Stimulated activated CD8-positive, alpha-beta memory T cell treated with anti-CD3 and anti-CD28 coated beads, Interleukin-15, amount 100 ng/mL, for 4 hours (primary cell): ENCODE measurements at regions not wholly inside any gene's neighbourhood (a gene's known extent, or its start where the extent isn't known, plus 50 kb on each side); places are given as distances from the start of the nearest gene placed in this dataset.

Source experiments
- DNase-seq, 2 donors: peaks; one replicate each; pipeline ENCODE4 v3.0.0-alpha.2; 2020; ENCODE audit warnings: low read depth in 2 of 2

DNA sequence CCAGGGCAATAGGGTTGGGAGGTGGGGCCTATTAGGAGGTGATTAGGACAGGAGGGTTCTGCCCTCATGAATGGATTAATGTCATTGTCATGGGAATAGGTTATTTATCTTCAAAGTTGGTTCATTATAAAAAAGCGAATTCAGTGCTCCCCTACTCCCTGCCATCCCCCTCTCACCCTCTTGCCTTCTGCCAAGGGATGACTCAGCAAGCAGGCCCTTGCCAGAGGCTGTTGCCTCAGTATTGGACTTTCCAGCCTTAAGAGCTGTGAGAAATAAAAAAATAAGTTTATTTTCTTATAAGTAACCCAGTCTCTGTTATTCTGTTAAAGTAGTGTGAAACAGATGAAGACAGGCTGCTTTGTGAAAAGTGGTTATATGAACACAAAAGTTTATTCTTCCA lies 381.1 kb upstream of the ZFP64 start:
- no peak for DNase-seq

DNA sequence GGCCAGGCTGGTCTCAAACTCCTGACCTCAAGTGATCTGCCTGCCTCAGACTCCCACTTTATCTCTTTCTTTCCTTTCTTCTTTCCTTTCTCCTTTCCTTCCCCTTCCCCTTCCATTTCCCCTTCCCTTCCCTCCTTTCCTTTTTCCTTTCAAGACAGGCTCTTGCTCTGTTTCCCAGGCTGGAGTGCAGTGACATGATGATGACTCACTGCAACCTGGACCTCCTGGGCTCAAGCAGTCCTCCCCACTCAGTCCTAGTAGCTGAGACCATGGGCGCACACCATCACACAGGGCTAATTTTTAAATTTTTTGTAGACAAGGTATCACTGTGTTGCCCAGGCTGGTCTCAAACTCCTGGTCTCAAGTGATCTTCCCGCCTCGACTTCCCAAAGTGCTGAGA lies 377.6 kb upstream of the ZFP64 start:
- DNase-seq: no peak

DNA sequence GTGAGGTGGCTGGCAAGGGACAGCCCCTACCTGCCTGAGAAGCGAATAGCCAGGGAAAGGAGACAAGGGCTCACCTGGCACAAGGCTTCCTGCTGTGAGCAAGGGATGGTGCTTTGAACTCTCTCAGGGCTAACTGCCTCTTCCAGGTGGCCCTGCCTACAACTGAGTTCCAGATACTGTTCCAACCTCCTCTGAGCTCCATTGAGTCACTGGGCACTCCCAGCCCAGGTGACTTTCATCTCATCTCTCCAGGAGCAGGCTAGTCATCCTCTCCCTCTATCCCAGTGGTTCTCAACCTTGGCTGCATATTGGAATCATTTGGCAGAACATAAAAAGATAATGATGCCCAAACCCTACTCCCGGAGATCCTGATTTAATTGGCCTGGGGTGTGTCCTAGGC lies 374.0 kb upstream of the ZFP64 start:
- no peak for DNase-seq

DNA sequence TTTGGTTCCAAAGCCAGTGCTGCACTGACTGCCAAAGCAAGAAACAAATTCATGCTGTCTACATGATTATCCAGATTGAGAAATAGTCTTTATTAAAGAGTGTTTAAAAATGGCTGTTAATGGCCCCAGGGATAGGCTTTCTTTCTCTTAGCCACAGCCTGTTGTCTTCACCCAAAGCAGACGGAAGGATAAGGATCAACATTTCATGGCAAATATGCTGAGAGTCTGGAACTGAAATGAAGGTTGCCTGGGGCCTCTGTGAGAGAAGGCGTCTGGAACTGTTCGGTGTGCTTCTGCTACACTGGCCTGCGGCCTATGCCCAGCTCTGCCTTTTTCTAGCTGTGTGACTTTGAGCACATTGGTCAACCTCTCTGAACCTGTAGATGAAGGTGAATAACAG lies 373.0 kb upstream of the ZFP64 start:
- no peak for DNase-seq

DNA sequence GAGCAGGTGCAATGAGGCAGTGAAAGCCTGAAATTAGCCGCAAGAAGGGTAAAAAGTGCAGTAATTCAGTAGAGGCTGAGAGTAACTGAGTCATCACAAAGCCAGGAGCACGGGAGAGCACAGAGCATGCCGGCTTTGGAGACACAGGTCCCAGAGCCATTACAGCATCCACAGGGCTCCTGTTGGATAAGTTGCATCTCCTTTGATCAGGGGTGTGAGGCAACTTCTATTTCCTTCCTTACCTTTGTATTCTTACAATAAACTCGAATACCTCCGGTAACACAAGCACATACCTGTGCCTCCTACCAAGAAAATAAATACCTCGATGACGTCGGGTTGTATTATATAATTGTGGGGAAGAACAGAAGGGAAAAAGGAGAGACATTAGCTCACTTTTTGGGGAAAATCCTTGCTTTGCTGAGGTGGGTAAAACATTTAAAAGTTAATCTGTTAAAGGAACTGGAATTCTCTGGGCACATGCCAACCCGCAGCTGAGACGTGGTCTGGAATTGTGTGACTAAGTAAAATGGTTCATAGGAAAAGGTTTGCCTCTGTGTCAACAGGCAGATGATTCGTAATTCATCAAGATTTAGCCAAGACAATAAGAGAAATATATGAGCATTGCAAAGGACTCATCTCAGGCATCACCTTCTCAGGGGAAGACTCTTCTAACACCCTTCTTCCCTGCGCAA lies 360.7 kb upstream of the ZFP64 start:
- DNase-seq: no peak

DNA sequence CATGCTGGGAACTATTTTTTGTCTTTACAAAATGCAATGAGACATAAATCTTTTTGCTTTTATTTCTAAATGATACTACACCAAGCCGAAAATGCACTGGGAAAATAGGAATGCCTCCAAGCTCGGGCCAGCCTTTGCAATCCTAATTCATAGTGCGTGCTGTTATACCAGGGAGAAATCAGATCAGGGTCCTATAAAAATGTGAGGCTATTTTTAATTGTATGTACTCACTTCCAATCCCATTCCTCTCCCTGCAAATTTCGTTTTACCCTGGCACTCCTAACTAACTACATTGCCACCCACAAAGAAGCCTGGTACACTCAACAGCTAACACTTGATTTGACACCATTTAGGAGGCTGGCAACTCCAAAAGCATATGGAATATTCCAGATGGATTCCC lies 350.6 kb upstream of the ZFP64 start:
- no peak for DNase-seq

DNA sequence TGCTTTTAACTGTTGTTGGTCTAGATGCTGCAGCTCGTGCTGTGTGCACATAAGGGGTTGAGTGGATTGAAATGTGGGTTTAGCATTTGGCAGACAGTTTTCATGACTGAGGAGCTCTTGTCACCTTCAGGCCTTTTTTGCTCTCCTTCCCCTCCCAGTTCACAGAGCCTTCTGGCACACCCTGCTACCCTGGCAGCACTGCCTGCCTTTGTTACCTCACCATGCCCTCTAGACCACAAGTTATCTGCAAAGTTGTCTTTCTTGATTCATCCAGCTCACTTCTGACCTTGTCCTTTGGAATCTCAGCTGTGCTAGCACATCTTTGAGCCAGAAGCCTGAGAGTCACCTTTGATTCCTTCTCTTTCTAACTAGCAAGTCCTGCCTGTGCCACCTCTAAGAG lies 348.9 kb upstream of the ZFP64 start:
- DNase-seq: no peak

DNA sequence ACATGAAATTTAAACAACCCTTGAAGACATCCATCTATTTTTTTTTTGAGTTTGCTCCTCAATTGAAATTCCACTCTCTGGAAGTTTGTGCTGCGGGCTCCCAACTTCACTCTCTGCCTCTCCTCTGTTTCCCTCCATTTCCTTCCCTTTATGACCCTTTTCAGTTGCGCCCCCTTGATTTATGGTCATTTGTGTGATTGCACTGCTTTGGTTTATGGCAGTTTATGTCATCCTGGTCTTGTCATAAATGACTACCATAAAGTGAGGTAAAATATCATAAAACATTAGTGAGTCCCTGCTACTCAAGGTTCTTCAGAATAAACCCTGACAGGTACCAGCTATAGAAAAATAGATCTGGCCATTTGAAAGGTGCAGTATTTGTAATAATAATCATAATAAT lies 348.3 kb upstream of the ZFP64 start:
- no peak for DNase-seq

DNA sequence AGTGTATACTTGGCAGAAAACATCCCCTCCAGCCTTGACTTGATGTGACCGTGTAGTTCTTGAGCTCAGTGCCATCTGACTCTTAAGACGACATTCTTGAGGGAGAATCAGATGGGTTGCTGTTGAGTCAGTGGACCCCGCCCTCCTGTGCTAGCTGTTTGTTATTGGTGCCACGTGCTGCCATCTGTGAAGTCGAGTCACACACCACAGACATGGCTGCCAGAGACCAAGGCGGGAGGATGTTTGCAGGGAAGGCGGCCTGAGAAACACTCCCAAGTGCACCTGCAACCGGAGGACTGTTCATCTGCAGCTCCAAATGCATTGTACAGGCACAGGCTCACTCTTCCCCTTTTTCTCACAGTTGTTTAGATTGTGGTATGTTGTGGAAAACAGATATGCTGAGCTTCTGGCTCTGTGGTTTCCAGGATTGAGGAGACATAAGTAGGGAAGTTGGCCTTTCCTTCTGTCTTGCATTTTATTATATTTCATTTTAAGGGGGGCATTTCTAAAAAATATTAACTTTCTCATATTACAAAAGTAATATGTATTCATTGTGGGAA lies 345.3 kb upstream of the ZFP64 start:
- no peak for DNase-seq

DNA sequence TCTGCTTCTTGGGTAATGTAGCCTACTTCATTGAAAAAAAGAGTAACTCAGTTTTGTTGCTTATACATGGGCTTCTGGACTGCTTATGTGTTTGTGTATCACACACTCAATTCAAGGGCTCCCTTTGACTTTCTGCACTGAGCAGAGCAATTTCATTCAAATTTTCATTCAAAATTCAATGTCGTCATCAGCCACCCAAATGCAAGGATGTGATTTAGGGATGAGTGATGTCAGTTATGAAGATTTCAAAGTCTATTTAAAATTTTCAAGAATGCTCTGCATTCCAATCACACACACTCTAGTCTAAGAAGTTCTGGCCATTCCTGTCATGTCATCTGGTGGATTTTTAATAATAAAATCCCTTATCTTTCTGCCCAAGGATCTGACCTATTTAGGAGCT lies 344.5 kb upstream of the ZFP64 start:
- DNase-seq: no peak

DNA sequence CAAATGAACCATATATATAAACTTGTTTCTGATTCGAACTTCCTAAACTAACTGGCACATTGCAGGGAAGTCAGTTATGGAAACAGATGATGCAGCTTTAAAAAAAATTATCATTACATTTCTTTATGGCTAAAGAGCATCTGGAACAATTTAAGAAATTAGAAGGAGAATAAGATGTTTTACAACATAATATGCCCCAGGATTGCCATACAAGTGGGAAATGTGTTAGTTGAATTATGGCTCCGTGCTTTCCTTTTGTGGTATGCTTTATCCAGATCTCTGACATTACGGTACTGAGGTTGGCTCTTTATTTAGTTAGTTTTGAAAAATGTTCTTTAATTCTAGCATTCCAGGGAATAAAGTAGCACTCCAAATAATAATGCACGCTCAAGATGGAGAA lies 343.0 kb upstream of the ZFP64 start:
- DNase-seq: no peak

DNA sequence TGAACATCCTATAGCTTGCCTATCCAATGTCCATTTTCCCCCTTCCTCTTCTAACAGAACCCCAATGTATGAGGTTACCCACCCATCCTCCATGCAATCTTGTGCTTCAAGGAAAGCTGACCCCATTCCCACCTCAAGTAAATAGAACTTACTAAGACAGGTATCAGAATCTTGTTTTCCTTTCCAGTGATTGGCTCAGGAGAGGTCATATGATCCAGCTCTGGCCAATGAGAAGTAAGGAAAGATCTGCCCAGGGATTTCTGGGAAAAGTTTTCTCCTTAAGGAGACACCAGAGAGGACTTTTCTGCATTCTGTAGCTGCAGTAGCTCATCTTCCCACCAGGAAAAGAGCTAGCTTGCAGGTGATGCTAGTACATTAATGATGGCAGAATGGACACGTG lies 341.8 kb upstream of the ZFP64 start:
- DNase-seq: no peak

DNA sequence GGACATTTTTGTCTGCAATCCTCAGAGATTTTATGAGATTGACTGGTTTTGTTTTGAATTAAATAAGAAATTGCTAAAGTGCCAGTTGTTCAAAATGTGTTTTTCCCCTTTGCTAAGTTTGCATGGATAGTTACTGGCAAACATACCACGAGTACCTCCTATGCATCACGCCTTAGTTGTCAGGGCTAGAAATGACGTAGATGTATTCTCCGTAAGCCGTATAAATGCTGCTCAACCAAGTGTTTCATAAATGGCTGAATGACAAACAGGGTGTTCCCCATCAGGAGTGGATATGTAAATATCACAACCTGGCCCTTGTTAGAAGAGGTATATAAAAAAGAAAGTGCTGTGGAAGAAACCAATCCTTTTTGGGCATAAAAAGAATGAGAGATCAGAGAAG lies 341.1 kb upstream of the ZFP64 start:
- DNase-seq: no peak

DNA sequence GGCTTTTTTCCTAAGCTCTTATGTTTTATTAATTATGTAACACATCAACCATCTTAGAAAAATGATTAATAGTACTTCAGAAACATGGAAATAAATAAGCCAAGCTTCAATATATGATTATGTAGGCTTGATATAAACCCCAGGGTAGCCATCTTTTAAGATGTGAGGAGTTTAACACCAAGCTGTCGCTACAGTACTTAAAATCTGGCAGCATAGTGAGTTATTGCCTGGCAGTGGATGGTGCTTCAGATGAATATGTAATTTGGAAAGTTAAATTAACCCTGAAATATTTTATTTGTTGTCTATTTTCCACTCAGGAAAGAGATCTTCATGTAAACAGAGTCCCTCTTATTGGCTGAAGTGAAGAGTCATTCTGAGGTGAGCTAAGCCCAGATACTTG lies 339.0 kb upstream of the ZFP64 start:
- DNase-seq: no peak

DNA sequence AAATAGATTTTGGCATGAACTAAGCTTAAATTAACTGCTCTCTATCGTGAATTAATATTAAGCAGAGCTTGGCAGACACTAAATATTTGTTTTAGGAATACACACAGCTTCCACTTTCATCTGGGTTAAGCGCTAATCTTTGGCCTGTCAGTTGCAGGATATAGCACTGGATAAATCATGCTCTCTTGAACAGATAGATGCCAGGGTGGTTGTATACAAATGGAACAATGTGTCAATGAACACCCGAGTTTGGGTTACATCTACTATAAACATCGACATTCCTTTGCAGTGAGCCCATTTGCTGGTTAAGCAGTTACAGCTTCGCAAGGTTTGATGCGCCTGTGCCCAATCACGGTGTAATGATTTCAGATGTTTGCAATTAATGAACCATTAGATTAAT lies 338.2 kb upstream of the ZFP64 start:
- DNase-seq: no peak

DNA sequence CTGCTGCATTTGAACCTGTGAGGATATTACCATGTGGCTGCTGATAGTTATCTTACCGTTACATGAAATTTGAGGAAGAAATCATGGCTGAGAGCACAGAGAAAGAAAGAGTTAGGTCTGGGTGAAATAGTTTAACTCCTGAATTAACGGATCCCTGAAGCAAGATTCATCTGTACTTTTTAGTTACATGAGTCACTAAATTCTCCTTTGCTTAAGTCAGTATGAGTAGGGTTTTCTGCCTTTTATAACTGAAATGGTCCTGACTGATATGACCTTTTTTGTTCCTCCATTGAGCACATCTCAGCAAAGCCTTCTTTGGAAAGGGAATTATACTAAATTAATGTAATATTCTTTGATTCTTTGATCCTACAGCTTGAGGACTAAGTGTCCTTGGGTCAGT lies 333.3 kb upstream of the ZFP64 start:
- DNase-seq: no peak

DNA sequence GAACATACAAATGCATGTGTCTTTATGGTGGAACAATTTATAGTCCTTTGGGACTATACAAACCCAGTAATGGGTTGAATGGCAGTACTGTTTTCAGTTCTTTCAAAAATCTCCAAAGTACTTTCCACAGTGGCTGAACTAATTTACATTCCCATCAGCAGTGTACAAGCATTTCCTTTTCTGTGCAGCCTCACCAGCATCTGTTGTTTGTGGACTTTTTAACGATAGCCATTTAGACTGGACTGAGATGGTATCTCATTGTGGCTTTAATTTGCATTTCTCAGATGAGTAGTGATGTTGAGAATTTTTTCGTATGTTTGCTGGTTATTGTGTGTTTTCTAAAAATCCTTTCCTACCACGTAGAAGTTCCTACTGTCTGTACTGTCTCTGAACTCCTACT lies 327.2 kb upstream of the ZFP64 start:
- DNase-seq: no peak

DNA sequence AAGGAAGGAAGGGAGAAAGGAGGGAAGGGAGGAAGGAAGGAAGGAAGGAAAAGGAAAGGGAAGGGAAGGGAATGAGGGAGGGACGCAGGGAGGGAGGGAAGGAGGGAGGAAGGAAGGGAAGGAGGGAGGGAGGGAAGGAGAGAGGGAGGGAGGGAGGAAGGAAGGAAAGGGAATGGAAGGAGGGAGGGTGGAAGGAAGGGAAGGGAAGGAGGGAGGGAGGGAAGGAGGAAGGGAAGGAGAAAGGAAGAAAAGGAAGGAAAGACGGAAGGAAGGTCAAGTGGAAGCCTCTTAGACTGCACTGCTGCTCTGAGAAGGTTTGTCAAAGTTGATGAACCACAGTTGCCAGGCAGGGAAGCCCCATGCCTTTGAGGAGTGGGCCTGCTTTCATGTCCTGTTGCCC lies 324.3 kb upstream of the ZFP64 start:
- no peak for DNase-seq

DNA sequence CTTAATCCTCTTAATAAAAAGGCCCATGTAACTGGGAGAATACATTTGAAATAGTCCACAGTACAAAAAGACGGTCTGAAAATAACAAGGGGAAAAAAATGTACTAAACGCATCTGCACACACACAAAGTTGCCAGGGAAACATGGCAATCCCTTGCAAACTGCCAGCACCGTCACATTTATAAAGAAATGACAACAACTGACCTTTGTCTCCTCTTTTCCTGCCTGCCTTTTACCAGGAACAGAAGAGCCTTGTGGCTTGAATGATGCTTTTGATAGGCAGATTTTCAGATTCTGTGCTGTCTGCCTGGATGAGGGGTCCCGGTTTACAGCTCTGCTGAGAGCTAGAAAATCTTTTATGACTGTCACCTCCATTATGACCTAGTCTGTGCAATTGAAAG lies 308.6 kb upstream of the ZFP64 start:
- no peak for DNase-seq

DNA sequence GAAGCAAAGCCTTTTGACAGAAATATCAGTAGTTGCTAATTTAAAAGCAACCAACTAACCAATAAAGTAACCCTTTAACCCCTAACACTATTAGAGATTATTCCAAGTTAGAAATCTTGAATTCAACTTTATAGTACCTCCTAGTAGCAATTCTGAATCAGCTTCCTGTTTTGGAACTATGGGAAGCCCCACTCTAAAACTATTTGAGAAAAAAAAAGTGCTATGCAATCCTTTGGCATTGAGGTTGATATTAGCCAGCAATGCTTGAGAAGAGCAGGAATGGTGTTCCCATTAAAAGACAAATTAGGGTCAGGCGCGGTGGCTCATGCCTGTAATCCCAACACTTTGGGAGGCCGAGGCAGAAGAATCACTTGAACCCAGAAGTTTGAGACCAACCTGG lies 306.2 kb upstream of the ZFP64 start:
- no peak for DNase-seq

DNA sequence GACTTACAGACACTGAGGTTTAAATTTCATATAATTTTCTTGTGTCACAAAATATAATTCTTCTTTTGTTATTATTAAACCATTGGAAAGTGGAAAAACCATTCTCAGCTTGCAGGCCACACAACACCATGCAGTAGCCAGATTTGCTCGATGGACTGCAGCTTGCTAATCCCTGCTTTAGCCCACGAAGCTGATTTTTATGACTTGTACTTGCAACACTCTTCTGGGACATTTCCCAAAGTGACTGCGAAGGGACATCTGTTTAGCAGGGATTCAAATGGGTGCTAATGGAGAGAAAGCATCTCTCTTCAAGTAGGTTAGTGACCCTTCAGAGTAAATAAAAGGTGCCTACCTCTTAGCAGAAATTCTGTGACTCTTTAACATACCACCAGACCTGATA lies 304.6 kb upstream of the ZFP64 start:
- no peak for DNase-seq

DNA sequence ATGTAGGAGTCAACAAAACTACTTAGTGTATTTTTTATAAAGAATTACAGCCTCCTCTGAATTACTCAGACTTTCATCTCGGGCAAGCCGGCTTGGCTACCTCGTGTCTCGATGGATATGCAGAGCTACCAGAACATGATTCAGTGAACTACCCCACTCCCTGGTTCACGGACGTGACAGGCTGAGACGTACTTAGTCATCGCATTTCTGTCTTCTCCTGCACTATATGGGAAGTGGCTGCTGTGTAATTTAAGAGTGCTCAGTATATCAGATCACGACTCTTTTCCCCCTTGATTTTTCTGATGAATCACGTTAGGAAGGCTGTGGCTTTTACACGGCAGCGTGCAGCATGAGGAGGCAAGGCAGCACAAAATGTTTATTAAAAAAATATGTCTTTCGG lies 302.7 kb upstream of the ZFP64 start:
- peak; percentile 16 to 49 for DNase-seq

DNA sequence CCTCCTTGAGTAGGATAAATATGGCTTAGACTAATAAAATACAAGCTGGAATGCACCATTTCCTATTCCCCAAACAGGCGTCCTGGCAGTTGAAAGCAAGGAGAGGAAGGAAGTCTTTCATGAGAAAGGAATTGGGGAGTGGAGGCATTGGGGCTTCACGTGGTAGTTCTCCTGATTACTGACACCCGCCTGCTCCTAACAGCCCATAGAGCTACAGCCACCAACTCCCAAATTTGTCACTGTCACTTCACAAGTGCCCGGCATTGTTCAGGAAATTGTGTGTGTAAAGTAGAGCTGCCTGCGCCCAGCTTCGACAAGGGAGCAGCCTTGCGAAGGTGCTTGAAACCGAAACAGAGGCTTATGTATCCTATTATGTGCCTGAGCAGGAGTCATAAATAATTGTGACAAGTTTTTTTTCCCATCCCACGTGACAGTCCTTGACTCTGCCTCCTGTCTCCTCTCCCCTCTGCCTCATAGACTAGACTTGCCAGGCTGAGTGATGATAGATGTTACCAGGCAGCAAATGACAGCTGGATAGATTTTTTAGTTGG lies 301.7 kb upstream of the ZFP64 start:
- no peak for DNase-seq
